ENCODE measurements at regions not wholly inside any gene's neighbourhood (a gene's known extent, or its start where the extent isn't known, plus 50 kb on each side); places are given as distances from the start of the nearest gene placed in this dataset.

GRCh38 chr13:80101040-80101439, 239.9 kb downstream of the SPRY2 start:
- TF ChIP-seq CTCF (conservative IDR thresholded peaks at IDR 0.05) = no peak
- no peak for TF ChIP-seq ZFX (IDR thresholded peaks at IDR 0.05)
